ENCODE measurements at regions not wholly inside any gene's neighbourhood (a gene's known extent, or its start where the extent isn't known, plus 50 kb on each side); places are given as distances from the start of the nearest gene placed in this dataset.

GRCh38 chr12:91414636-91415035 lies 232.0 kb upstream of the DCN start:
- Mint-ChIP-seq H3K36me3 (ENCODE audit: insufficient read depth, unreplicated experiment) (no peaks in the 10 kb centered on the region), H3K27me3 (ENCODE audit: insufficient read depth, unreplicated experiment) (no peaks in the 10 kb centered on the region), H3K4me1 (ENCODE audit: insufficient read depth, unreplicated experiment) (peaks cover 16% of the 10 kb centered on the region), H3K9me3 (ENCODE audit: unreplicated experiment) (no peaks in the 10 kb centered on the region), H3K4me3 (ENCODE audit: unreplicated experiment) (no peak overlapping the region), H3K27ac (ENCODE audit: low read depth, unreplicated experiment) (no peak overlapping the region)
- no peak for DNase-seq (ENCODE audit: unreplicated experiment)
- BruUV-seq (replicated peaks) = no TSS peak
- CTCF ChIA-PET = no interaction called here
- POLR2A ChIA-PET = interaction anchor here (1.1 to 3.6 kb wide), 8 partner anchors 9 to 730 kb away, joined by 3 to 31 read pairs (median 8); partner anchors contain the start of gene BTG1
- intact Hi-C loops (cut with micrococcal nuclease) = loop anchor here (5.0 kb wide), 1 partner anchor 363 kb away; no protein-coding TSS in a partner anchor
- TF ChIP-seq, protein P1, sequence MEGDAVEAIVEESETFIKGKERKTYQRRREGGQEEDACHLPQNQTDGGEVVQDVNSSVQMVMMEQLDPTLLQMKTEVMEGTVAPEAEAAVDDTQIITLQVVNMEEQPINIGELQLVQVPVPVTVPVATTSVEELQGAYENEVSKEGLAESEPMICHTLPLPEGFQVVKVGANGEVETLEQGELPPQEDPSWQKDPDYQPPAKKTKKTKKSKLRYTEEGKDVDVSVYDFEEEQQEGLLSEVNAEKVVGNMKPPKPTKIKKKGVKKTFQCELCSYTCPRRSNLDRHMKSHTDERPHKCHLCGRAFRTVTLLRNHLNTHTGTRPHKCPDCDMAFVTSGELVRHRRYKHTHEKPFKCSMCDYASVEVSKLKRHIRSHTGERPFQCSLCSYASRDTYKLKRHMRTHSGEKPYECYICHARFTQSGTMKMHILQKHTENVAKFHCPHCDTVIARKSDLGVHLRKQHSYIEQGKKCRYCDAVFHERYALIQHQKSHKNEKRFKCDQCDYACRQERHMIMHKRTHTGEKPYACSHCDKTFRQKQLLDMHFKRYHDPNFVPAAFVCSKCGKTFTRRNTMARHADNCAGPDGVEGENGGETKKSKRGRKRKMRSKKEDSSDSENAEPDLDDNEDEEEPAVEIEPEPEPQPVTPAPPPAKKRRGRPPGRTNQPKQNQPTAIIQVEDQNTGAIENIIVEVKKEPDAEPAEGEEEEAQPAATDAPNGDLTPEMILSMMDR (IDR thresholded peaks at IDR 0.05; ENCODE audit: unreplicated experiment) = no peak

DNA sequence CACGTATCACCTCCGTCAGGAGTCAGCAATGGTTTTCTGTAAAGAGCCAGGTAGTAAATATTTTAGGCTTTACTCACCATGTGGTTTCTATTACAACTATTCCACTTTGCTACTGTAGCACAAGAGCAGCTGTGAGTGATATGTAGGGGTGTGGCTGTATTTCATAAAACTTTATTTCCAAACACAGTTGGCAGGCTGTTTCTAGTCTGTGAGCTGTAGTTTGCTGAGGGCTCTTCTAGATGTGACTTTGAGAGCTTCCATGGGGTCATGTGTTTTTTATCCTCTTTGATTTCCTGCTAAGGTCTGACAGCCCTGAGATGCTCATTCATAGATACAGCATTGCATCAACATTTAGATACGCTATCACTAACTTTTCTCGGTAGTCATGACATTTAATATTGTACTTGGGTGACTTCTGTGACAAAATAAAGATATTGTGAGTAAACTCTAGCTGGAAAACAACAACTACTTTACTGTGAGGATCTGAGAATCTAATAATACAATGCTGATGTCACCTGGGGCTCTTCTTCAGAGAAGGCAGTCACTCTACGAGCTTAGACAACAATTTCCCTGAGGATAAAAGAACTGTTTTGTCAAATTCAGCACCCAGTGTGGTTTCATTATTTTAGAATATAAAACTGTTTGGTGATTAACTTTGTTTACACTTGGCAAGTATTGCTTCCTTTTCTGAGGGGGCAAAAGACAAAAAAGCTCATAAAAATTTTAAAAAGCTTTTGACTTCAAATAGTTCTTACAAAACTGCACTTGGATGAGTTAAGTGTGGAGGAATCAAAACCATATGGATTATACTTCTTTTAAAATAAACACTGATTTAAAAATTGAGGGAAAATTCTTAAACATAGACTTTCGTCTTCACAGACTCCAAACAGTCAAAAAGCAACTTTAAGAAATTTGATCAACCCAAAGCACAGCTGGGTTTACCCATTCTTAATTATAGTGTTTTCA lies 231.2 kb upstream of the DCN start:
- CTCF ChIA-PET = interaction anchor here (0.5 to 1.2 kb wide), 9 partner anchors 13 to 488 kb away, joined by 3 to 5 read pairs (median 3); no protein-coding TSS in a partner anchor
- H3K27me3 Mint-ChIP-seq (ENCODE audit: insufficient read depth, unreplicated experiment) = no peaks in the 10 kb centered on the region
- no peaks in the 10 kb centered on the region for H3K36me3 Mint-ChIP-seq (ENCODE audit: insufficient read depth, unreplicated experiment)
- intact Hi-C loops (cut with micrococcal nuclease) = loop anchor here (5.0 kb wide), 1 partner anchor 363 kb away; no protein-coding TSS in a partner anchor
- DNase-seq (ENCODE audit: unreplicated experiment) = peak; percentile 85
- POLR2A ChIA-PET = interaction anchor here (0.6 to 3.6 kb wide), 27 partner anchors 9 to 829 kb away, joined by 3 to 31 read pairs (median 4); partner anchors contain the start of gene BTG1
- no TSS peak for BruUV-seq (replicated peaks)
- TF ChIP-seq, protein P1 (IDR thresholded peaks at IDR 0.05; ENCODE audit: unreplicated experiment) = no peak
- H3K4me1 Mint-ChIP-seq (ENCODE audit: insufficient read depth, unreplicated experiment) = peaks cover 16% of the 10 kb centered on the region
- H3K27ac Mint-ChIP-seq (ENCODE audit: low read depth, unreplicated experiment) = peak overlapping the region; percentile 66
- H3K4me3 Mint-ChIP-seq (ENCODE audit: unreplicated experiment) = no peak overlapping the region
- no peaks in the 10 kb centered on the region for H3K9me3 Mint-ChIP-seq (ENCODE audit: unreplicated experiment)

DNA sequence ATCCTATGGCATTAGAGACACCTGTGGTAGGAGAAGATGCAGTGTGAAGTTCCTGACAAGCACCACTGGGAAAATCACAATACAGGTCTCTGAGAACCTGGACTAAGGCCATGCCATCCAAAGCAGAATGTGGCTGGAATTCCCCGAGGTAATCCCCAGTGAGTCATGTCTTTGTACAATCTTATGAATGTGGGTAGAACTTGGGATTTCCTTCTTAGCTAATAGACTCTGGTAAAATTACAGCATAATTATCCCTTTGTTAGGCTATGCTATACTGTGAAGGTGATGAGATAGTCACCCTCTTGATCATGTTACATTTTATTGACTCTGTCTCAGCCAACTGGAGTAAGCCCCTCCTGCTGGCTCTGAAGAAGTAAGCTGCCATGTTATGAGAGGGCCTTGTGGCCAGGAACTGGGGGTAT lies 224.3 kb upstream of the DCN start:
- intact Hi-C loops (cut with micrococcal nuclease) = no loop called here
- Mint-ChIP-seq H3K27ac (ENCODE audit: low read depth, unreplicated experiment) (peak overlapping the region; percentile 57), H3K4me3 (ENCODE audit: unreplicated experiment) (no peak overlapping the region), H3K9me3 (ENCODE audit: unreplicated experiment) (no peaks in the 10 kb centered on the region), H3K4me1 (ENCODE audit: insufficient read depth, unreplicated experiment) (peaks cover 5% of the 10 kb centered on the region), H3K36me3 (ENCODE audit: insufficient read depth, unreplicated experiment) (no peaks in the 10 kb centered on the region), H3K27me3 (ENCODE audit: insufficient read depth, unreplicated experiment) (no peaks in the 10 kb centered on the region)
- BruUV-seq (replicated peaks) = no TSS peak
- ChIA-PET CTCF (interaction anchor here (0.6 to 1.3 kb wide), 4 partner anchors 26 to 1001 kb away, joined by 3 to 4 read pairs (median 3); no protein-coding TSS in a partner anchor), POLR2A (interaction anchor here (1.0 to 1.2 kb wide), 2 partner anchors 370 to 405 kb away, joined by 3 to 4 read pairs; no protein-coding TSS in a partner anchor)
- peak; percentile 94 for DNase-seq (ENCODE audit: unreplicated experiment)
- TF ChIP-seq, protein P1 (IDR thresholded peaks at IDR 0.05; ENCODE audit: unreplicated experiment) = no peak

GRCh38 chr12:91404441-91404840 lies 221.8 kb upstream of the DCN start:
- no peak for DNase-seq (ENCODE audit: unreplicated experiment)
- no peaks in the 10 kb centered on the region for H3K27me3 Mint-ChIP-seq (ENCODE audit: insufficient read depth, unreplicated experiment)
- H3K36me3 Mint-ChIP-seq (ENCODE audit: insufficient read depth, unreplicated experiment) = no peaks in the 10 kb centered on the region
- H3K4me3 Mint-ChIP-seq (ENCODE audit: unreplicated experiment) = no peak overlapping the region
- TF ChIP-seq, protein P1 (IDR thresholded peaks at IDR 0.05; ENCODE audit: unreplicated experiment) = no peak
- POLR2A ChIA-PET = interaction anchor here (0.6 kb wide), 1 partner anchor 121 kb away, joined by 3 read pairs; no protein-coding TSS in a partner anchor
- no peaks in the 10 kb centered on the region for H3K9me3 Mint-ChIP-seq (ENCODE audit: unreplicated experiment)
- no TSS peak for BruUV-seq (replicated peaks)
- intact Hi-C loops (cut with micrococcal nuclease) = no loop called here
- H3K27ac Mint-ChIP-seq (ENCODE audit: low read depth, unreplicated experiment) = no peak overlapping the region
- H3K4me1 Mint-ChIP-seq (ENCODE audit: insufficient read depth, unreplicated experiment) = peaks cover 12% of the 10 kb centered on the region
- CTCF ChIA-PET = interaction anchor here (0.6 kb wide), 1 partner anchor 482 kb away, joined by 3 read pairs; no protein-coding TSS in a partner anchor

All from MCF 10A (cell line).